RWPE1 (cell line): ENCODE measurements at regions not wholly inside any gene's neighbourhood (a gene's known extent, or its start where the extent isn't known, plus 50 kb on each side); places are given as distances from the start of the nearest gene placed in this dataset.

Experiments
- CTCF ChIA-PET: fragments of 350-600 bp; sonication (Branson Sonifier 250); formaldehyde crosslinking; extraction: SDS; loops from one replicate; lab custom pipeline; 2021; lab: Yijun Ruan, JAX
- POLR2A ChIA-PET: fragments of 400-600 bp; formaldehyde crosslinking; extraction: SDS; loops from one replicate; lab custom pipeline; 2020; ENCODE audit warnings: antibody characterized with exemption; ENCODE audit not compliant: low non-redundant PET; lab: Yijun Ruan, JAX
- DNase-seq: peaks from one replicate; pipeline ENCODE4 v3.0.0; 2012; ENCODE audit warnings: low spot score
- H3K27ac ChIP-seq: fragments of 450-650 bp; 2 replicates; pipeline ENCODE4 v1.5.1; 2017
- TF ChIP-seq, protein P1 (sequence below): fragments of 450-650 bp; conservative IDR thresholded peaks from 2 replicates; pipeline ENCODE4 v1.5.1; 2017; ENCODE audit warnings: low read depth, mild to moderate bottlenecking

DNA sequence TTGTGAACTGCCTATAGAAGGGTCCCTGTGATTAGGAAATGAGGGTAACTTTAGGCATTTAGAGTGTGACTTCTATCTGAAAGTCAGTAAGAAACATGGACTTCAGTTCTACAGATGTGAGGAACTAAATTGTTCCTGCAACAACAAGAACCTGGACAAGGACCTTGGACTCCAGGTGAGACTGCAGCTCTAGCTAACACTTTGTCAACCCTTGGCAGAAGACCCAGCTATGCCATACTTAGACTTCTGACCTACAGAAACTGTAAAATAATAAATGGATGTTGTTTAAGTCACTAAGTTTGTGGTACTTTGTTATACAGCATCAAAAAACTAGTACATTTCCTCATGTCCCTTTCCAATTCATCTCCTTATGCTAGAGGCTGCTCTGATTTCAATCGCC, 580.8 kb downstream of the IQCM start:
- CTCF ChIA-PET = no interaction called here
- no peak overlapping the region for H3K27ac ChIP-seq
- TF ChIP-seq, protein P1, sequence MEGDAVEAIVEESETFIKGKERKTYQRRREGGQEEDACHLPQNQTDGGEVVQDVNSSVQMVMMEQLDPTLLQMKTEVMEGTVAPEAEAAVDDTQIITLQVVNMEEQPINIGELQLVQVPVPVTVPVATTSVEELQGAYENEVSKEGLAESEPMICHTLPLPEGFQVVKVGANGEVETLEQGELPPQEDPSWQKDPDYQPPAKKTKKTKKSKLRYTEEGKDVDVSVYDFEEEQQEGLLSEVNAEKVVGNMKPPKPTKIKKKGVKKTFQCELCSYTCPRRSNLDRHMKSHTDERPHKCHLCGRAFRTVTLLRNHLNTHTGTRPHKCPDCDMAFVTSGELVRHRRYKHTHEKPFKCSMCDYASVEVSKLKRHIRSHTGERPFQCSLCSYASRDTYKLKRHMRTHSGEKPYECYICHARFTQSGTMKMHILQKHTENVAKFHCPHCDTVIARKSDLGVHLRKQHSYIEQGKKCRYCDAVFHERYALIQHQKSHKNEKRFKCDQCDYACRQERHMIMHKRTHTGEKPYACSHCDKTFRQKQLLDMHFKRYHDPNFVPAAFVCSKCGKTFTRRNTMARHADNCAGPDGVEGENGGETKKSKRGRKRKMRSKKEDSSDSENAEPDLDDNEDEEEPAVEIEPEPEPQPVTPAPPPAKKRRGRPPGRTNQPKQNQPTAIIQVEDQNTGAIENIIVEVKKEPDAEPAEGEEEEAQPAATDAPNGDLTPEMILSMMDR = no peak
- DNase-seq = no peak
- POLR2A ChIA-PET = no interaction called here

- TF ChIP-seq, protein P1 = no peak
- ChIA-PET POLR2A (no interaction called here), CTCF (no interaction called here)
- no peak for DNase-seq
- no peak overlapping the region for H3K27ac ChIP-seq
Observed at GRCh38 chr4:149223659-149224058, 592.0 kb downstream of the IQCM start.

DNA sequence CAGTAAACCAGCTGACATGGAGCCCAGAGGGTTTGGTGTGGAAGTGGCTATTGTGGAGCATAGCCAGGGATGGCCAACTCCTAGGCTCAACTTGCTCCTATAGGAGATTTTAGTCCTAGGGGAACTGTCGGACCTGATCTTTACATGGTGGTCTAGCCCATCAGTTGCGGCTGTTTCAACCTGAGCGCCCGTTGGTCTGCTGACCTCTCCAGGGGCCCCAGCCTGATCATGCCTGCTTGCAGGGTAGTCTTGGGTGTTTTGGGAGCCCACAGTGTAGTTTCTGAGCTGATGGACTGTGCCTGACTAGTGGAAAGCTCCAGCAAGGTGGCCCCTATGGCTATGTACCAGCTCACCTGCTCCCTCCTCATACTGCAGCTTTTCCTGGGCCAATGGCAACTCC, 597.0 kb downstream of the IQCM start:
- no peak for DNase-seq
- CTCF ChIA-PET = no interaction called here
- TF ChIP-seq, protein P1 = no peak
- POLR2A ChIA-PET = no interaction called here
- H3K27ac ChIP-seq = no peak overlapping the region

DNA sequence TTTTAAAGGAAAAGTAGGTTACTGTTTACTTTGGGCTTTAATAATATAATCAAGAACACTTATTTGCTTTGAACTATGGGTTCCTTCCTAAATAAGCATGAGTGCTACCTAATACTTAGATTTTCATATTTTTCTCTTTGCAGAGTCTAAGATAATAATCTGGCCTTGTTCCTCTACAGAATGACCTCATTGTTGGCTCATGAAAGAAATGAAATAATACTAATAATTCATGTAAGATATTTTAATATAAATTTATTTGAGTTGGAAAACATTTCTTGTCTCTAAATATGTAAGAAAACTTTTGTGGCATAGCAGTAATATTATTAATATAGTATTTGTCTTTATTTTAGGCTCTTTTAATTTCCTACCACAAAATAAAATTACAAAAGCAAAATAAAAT, 601.3 kb downstream of the IQCM start:
- H3K27ac ChIP-seq = no peak overlapping the region
- POLR2A ChIA-PET = no interaction called here
- no peak for DNase-seq
- CTCF ChIA-PET = no interaction called here
- TF ChIP-seq, protein P1 = no peak

GRCh38 chr4:149211876-149212275, 603.8 kb downstream of the IQCM start:
- TF ChIP-seq, protein P1 = no peak
- no peak overlapping the region for H3K27ac ChIP-seq
- POLR2A ChIA-PET = no interaction called here
- DNase-seq = no peak
- CTCF ChIA-PET = interaction anchor here (0.6 to 0.7 kb wide), 2 partner anchors 15 to 35 kb away, joined by 3 to 4 read pairs; no protein-coding TSS in a partner anchor

DNA sequence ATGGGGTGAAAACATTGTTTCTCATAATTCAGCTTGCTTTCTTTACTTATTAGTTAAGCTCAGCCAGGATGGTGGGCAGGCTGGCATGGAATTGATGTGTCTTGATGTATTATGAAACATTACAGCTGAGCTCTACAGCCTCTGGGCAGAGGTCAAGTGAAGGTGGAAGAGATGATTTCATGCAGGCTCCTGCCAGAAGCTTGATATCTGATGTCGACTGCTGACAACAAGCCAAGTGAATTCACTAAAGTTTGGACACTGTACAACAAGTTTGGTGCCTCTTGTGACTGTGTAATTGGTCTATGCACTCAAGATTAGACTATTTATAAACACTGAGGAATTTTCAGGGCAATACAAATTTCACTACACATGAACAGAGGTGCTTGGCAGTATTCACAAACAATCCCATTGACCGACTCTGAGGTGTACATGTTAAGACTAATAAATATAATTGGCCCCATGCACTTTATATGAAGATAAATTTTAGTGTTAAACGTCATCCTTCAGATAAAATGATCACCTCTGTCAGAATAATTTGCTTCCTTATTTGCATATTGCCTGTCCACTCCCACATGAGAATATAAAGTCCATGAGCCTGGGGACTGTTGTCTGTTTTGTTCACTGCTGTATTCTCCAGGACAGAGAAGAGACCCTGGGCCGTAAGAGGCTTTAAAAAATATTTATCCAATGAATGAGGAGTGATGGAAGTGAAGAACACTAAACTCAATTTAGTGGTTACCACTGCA, 612.2 kb downstream of the IQCM start:
- TF ChIP-seq, protein P1 = no peak
- no peak for DNase-seq
- ChIA-PET CTCF (interaction anchor here (0.7 kb wide), 1 partner anchor 9 kb away, joined by 4 read pairs; no protein-coding TSS in a partner anchor), POLR2A (no interaction called here)
- no peak overlapping the region for H3K27ac ChIP-seq
